MM.1S (cell line): ENCODE measurements at regions not wholly inside any gene's neighbourhood (a gene's known extent, or its start where the extent isn't known, plus 50 kb on each side); places are given as distances from the start of the nearest gene placed in this dataset.

Experiments
- EZH2 ChIP-seq: fragments of 300-600 bp; sonication (generic); optimal IDR thresholded peaks from 2 replicates; pipeline ENCODE3; 2017; ENCODE audit warnings: low read depth, mild to moderate bottlenecking, antibody characterized with exemption, low read length, mixed read lengths
- EZH2phosphoT487 ChIP-seq: fragments of 300-600 bp; sonication (generic); IDR thresholded peaks from 2 replicates; pipeline ENCODE4 v1.6.1; 2018; ENCODE audit warnings: antibody characterized with exemption, low read length
- TF ChIP-seq, protein P1 (sequence below): fragments of 300-600 bp; sonication (generic); IDR thresholded peaks from 2 replicates; pipeline ENCODE4 v1.5.1; 2016; ENCODE audit warnings: antibody characterized with exemption, low read length, mixed read lengths

DNA sequence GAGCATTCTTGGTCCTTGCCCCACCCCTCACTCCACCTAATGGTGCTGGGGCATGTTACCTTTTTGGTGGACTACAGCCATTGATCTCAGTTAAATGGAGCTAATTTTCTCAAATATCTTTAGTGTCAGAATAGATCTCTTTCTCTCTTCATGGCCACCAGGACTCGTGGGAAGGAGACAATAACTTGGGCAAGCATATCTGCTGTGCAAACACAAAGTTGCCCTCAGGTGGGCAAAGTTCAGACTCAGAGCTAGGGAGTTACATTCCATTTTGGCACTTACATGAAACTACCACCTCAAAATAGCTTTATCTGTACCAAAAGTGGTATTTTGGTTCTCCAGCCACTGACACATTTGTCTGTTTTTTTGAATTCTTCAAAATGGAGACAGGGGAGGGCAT, 671.9 kb upstream of the KLF4 start:
- TF ChIP-seq, protein P1, sequence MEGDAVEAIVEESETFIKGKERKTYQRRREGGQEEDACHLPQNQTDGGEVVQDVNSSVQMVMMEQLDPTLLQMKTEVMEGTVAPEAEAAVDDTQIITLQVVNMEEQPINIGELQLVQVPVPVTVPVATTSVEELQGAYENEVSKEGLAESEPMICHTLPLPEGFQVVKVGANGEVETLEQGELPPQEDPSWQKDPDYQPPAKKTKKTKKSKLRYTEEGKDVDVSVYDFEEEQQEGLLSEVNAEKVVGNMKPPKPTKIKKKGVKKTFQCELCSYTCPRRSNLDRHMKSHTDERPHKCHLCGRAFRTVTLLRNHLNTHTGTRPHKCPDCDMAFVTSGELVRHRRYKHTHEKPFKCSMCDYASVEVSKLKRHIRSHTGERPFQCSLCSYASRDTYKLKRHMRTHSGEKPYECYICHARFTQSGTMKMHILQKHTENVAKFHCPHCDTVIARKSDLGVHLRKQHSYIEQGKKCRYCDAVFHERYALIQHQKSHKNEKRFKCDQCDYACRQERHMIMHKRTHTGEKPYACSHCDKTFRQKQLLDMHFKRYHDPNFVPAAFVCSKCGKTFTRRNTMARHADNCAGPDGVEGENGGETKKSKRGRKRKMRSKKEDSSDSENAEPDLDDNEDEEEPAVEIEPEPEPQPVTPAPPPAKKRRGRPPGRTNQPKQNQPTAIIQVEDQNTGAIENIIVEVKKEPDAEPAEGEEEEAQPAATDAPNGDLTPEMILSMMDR: no peak
- TF ChIP-seq EZH2phosphoT487: no peak
- no peak for TF ChIP-seq EZH2
